ENCODE measurements at regions not wholly inside any gene's neighbourhood (a gene's known extent, or its start where the extent isn't known, plus 50 kb on each side); places are given as distances from the start of the nearest gene placed in this dataset.

- no peaks in the 10 kb centered on the region for H3K9me3 Mint-ChIP-seq (ENCODE audit: low read depth)
- no peak for DNase-seq (ENCODE audit: low spot score)
- TF ChIP-seq, protein P1, sequence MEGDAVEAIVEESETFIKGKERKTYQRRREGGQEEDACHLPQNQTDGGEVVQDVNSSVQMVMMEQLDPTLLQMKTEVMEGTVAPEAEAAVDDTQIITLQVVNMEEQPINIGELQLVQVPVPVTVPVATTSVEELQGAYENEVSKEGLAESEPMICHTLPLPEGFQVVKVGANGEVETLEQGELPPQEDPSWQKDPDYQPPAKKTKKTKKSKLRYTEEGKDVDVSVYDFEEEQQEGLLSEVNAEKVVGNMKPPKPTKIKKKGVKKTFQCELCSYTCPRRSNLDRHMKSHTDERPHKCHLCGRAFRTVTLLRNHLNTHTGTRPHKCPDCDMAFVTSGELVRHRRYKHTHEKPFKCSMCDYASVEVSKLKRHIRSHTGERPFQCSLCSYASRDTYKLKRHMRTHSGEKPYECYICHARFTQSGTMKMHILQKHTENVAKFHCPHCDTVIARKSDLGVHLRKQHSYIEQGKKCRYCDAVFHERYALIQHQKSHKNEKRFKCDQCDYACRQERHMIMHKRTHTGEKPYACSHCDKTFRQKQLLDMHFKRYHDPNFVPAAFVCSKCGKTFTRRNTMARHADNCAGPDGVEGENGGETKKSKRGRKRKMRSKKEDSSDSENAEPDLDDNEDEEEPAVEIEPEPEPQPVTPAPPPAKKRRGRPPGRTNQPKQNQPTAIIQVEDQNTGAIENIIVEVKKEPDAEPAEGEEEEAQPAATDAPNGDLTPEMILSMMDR (IDR thresholded peaks at IDR 0.05): no peak
- no peak overlapping the region for H3K27ac Mint-ChIP-seq (ENCODE audit: unreplicated experiment)
- no peaks in the 10 kb centered on the region for H3K4me1 Mint-ChIP-seq (ENCODE audit: low read depth)
- H3K27me3 Mint-ChIP-seq (ENCODE audit: low read depth): peaks cover 2% of the 10 kb centered on the region
- H3K36me3 Mint-ChIP-seq (ENCODE audit: low read depth): no peaks in the 10 kb centered on the region
- H3K4me3 Mint-ChIP-seq (ENCODE audit: unreplicated experiment): no peak overlapping the region
These were observed 74.6 kb downstream of the PDGFA start for GRCh38 chr7:445020-445419.

DNA sequence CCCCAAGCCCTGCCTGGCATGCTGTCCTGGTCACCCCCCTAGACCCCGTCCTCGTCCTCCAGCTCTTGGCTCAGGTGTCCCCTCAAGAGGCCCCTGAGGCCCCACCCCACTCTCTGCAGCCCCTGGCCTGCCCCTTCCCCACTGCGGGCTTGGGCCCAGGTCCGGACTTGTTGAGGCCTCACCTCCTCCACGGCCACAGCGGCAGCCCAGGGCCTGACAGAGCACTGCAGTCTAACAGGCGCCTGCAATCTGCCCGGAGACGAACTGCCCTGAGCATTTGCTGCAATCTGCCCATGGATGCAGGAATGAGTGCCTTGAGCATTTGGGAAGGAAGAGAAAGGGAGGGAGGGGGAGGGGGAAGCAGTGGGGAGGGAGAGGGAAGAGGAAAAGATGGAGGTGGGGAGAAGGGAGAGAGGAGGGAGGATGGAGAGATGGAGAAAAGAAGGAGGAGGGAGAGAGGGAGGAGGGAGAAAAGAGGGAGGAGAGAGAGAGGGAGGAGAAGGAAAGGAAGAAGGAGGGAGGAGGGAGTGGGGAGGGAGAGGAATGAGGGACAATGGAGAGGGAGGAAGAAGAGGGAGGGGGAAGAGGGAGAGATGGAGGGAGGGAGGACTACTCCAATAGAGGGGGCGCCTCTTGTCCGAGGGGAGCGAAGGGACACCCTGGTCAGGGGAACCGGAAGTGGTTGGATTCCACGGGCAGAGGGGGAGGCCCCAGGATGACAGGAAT lies 73.9 kb downstream of the PDGFA start:
- H3K27me3 Mint-ChIP-seq (ENCODE audit: low read depth): no peaks in the 10 kb centered on the region
- H3K9me3 Mint-ChIP-seq (ENCODE audit: low read depth): no peaks in the 10 kb centered on the region
- H3K4me1 Mint-ChIP-seq (ENCODE audit: low read depth): no peaks in the 10 kb centered on the region
- TF ChIP-seq, protein P1 (IDR thresholded peaks at IDR 0.05): no peak
- DNase-seq (ENCODE audit: low spot score): no peak
- H3K4me3 Mint-ChIP-seq (ENCODE audit: unreplicated experiment): no peak overlapping the region
- H3K27ac Mint-ChIP-seq (ENCODE audit: unreplicated experiment): no peak overlapping the region
- no peaks in the 10 kb centered on the region for H3K36me3 Mint-ChIP-seq (ENCODE audit: low read depth)

DNA sequence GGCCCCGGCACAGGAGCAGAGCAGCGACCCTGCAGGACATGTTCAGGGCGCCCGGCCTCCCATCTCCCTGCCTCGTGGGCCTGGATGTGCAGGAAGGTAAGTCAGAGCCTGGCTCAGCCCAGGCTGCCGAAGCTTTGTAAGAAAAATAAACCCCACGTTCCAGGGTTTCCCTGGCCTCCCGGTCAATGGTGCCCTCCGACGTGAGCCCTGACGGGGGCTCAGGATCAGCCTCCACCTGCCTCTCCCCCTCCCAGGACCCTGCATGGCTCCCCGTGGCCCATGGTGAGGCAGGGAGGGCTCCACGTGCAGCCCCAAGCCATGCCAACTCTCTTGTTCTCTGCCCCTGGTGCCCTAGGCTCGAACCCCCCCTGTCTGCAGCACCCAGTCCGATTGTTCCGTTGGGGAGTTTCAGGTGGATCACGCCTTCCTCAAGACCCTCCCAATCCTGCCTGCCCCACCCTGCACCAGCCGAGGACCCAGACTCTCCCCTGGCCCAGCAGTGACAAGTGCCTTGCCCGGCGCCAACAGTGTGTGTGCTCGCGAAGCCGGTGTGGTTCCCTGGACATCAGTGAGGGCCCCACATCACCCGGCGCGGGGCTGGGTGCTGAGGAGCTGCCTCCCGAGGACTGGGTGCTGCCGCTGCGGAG lies 73.2 kb downstream of the PDGFA start:
- Mint-ChIP-seq H3K4me1 (ENCODE audit: low read depth) (peaks cover 5% of the 10 kb centered on the region), H3K27me3 (ENCODE audit: low read depth) (peaks cover 3% of the 10 kb centered on the region), H3K9me3 (ENCODE audit: low read depth) (no peaks in the 10 kb centered on the region), H3K36me3 (ENCODE audit: low read depth) (no peaks in the 10 kb centered on the region), H3K4me3 (ENCODE audit: unreplicated experiment) (no peak overlapping the region), H3K27ac (ENCODE audit: unreplicated experiment) (no peak overlapping the region)
- TF ChIP-seq, protein P1 (IDR thresholded peaks at IDR 0.05): no peak
- peak; percentile 89 for DNase-seq (ENCODE audit: low spot score)

Data from chondrocyte (in vitro differentiated cells).